Hepatic stellate cell (primary cell): ENCODE measurements at regions not wholly inside any gene's neighbourhood (a gene's known extent, or its start where the extent isn't known, plus 50 kb on each side); places are given as distances from the start of the nearest gene placed in this dataset.
A peak's percentile ranks its signal among the peaks of the same experiment; 100 is the strongest.

ENCODE experiments used
- DNase-seq: peaks from one replicate; pipeline ENCODE4 v3.0.0; 2011; ENCODE audit warnings: low spot score

DNA sequence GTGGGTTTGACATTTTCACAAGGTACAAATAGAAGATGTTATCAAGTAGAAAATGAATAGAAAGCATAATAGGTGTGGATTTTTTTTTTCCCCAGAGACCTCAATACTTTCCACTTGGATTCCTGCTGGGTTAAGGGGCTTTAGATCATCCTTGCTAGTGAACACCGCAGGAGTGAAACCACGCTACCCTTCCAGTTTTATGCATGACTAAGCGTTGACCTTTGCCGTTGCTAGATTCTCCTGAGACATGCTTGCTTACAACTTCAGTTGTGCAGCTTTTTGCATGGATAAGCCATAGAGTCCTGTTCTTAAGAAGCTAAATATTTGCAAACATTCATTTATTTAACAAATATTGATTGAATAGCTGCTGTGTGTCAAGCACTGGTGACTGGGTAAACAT, 299.7 kb upstream of the LMCD1 start:
- no peak for DNase-seq

- no peak for DNase-seq
These were observed 297.3 kb upstream of the LMCD1 start for GRCh38 chr3:8204331-8204730.

DNA sequence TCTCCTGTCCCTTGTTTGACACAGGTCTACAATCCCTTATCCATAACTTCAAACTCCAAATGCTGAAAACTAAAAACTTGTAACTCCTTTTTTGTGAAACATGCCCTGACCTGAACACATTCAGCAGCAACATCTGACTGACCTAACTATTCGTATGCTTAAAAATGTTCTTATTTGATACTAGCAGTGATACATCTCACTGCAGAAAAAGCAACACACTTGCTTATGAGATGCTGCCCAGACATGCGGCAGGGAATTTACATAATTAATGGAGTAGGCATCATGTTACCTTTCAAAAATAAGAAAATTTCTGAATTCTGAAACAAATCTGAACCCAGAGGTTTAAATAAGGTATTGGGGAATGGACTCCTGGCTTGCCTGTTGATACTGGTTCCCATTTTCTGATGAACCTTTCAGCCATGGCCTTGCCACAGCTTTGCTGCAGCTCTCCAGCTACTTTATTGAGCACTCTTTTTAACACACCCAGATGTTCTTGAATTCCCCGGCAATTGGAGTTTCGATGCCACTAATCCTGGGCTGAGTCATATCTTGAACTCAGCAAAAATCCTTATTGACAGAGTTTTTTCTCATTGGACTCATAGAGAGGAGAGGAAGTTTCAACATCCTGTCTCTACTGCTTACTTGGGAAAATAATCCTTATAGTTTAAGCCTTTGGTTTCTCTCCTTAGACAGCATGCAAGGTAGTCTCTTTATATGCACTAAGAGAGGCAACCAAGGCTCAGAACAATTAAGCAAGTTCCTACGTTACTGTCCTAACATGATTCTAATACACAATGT, 296.6 kb upstream of the LMCD1 start:
- no peak for DNase-seq

- no peak for DNase-seq
These were observed 295.7 kb upstream of the LMCD1 start for GRCh38 chr3:8205881-8206280.

DNA sequence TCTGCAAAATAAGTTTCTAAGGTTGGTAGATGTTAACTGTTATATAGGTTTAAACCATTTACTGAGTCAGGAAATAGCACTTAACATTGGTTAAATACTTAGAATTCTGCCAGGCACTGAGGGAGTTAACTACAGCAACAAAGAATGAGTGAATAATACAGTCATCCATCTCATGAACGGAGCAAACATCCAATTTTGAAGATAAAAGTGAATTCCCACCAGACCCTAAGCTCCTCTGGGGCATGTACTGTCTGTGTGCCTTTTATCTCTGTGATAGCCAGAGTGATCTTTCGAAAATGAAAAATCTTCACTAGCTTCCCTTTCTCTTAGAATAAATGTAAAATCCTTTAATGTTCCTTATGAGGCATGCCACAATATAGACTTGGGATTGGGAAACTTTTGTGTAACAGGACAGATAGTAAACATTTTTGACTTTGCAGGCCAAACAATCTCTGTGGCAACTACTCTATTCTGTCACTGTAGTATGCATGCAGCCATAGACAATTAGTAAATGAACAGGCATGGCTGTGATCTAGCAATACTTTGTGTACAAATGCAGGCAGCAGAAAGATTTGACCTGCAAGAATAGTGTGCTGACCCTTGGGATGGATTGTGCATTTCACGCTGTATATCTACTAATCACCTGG, 294.5 kb upstream of the LMCD1 start:
- DNase-seq = no peak

DNA sequence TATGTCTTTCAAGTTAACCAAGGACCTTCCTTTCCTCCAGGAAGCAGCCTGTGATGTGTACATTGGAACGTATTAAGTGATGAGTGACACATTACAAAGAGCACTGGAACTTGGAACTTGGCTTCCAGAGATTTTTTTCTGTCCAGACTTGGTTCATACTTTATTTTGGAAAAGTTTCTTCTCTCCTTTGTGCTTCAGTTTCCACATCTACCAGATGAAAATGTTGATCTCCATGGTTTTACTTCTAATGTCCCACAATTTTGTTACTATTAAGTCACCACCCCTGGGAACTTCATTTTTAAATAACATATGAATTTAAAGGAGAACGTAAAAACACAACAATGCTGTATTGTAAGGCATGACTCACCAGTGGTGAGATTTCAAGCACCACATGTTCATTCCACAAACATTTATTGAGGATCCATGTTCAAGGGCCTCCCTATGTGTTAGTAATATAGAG, 290.7 kb upstream of the LMCD1 start:
- DNase-seq = no peak

GRCh38 chr3:8212794-8213193, 288.8 kb upstream of the LMCD1 start:
- no peak for DNase-seq

DNA sequence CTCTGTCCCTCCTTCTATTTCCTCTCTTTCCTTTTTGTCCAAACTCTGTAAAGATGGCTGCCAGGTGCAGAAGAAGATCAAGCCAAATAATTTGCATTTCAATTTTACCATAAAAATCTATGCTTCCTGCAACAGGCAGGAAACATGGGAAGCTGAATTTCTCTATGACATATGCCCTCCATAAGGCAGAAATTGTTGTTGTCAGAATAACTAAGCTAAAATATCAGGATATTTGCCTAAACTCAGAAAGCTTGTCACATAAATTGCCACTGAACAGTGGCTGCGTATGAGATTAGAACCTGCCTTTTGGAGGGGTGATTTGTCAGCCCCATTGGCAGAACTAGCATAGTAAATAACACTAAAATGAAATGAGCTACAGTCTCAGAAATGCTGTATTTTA, 288.3 kb upstream of the LMCD1 start:
- DNase-seq = no peak

- DNase-seq = no peak
These were observed 285.8 kb upstream of the LMCD1 start for GRCh38 chr3:8215821-8216220.

- no peak for DNase-seq
These were observed 283.2 kb upstream of the LMCD1 start for GRCh38 chr3:8218353-8218940.

DNA sequence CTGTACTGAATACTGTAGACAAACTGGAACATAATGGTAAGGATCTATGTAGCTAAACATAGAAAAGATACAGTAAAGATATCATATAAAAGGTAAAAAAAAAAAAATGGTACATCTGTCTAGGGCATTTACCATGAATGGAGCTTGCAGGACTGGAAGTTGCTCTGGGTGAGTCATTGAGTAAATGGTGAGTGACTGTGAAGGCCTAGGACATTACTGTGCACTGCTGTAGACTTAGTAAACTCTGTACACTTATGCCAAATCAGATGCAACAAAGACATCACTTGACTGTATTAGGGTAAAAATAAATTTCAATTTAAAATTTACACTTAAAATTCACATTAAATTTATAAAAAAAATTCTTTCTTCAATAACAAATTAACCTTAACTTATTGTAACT, 281.3 kb upstream of the LMCD1 start:
- no peak for DNase-seq

DNA sequence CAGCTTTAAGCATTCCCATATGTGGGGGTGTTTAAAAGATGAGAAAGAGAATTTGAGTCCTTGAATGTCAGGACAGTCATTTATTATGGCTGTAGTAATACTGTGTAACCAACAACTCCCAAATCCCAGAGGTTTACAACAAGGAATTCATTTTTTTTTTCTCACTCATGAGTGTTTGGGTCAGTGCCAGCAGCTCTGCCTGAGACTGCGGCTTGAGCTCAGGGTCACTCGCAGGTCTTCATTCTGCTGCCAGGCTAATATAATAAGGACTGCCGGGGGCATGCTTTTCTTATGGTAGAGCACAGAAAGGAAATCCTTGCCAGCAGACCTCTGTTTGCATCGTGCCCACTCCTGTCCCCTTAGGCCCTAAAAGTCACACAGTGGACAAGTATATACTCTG, 277.9 kb upstream of the LMCD1 start:
- no peak for DNase-seq

GRCh38 chr3:8224941-8225340, 276.7 kb upstream of the LMCD1 start:
- no peak for DNase-seq

DNA sequence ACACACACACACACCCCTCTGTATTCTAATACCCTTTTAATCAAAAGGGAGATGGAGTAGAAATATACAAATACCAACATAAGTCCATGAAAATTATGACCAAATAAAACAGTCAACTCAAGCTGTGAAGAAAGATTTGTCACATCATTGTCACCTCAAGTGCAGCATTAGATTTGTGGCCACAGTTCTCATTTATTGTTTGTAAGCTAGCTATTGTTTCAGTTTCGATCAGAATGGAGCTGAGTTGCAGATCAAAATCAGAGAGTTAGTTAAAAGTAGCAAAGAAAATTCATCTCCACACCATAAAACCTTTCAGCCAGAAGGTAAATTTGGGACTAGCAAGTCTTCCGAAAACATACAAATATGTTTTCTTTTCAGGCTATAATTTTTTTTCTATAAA, 267.7 kb upstream of the LMCD1 start:
- no peak for DNase-seq

GRCh38 chr3:8236264-8236663, 265.4 kb upstream of the LMCD1 start:
- DNase-seq = no peak

- no peak for DNase-seq
These were observed 263.7 kb upstream of the LMCD1 start for GRCh38 chr3:8237893-8238292.

GRCh38 chr3:8238432-8238831, 263.2 kb upstream of the LMCD1 start:
- no peak for DNase-seq

- DNase-seq = no peak
These were observed 262.5 kb upstream of the LMCD1 start for GRCh38 chr3:8239095-8239494.

GRCh38 chr3:8239718-8240695, 261.6 kb upstream of the LMCD1 start:
- peak; percentile 5 for DNase-seq

DNA sequence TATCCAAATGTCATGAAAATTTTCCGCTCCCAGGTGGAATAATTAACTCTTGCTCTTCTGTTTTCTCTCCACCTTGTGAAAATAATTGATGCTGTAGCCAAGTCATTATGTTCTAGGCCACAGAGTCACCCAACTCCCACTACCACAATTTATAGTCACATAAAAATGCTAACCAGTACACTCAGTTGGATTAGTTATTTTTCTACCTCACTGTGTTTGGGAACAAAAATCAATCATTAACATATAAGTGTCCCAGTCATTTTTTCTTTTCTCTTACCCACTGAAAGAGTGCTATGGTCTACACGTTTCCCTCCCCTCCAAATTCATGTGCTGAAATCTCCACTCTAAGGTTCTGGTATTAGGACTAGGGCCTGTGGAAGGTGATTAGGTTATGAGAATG, 255.6 kb upstream of the LMCD1 start:
- no peak for DNase-seq

DNA sequence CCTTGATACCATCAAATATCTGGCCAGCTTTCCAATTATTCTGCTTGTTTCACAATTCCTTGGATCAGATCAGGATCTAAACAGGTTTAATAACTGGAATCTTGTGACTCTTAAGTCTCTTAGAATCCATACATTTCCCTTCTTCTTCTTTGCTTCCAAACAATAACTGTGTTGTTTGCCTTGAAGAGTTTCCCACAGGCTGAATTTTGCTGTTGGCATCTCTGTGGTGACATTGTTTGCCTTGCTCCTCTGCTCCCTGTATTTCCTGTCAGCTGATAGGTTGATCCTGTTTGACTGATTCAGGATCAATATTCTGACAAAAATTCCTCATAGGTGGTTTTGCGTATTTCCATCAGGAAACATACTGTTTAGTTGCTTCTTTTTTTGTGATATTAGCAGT, 248.4 kb upstream of the LMCD1 start:
- DNase-seq = no peak

DNA sequence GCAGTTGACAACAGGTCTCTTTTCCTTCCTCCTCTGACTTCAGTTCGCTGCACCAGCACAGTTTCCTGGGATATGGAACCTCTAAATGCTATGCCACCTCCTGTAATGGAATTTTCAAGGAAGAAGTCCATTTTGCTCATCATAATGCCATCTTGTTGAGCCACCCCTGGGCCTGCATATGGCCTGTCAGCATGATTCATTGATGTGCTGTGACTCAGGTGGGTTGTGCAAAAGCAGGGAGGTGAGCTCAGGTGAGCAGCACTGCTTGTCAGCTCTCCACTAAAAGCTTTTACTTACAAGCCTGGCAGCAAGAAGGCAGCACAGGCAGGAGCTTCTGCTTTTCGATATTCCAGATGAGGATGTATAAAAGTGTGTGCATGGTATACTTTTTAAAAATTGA, 247.1 kb upstream of the LMCD1 start:
- DNase-seq = no peak
